OCI-LY3 (cell line): ENCODE measurements at regions not wholly inside any gene's neighbourhood (a gene's known extent, or its start where the extent isn't known, plus 50 kb on each side); places are given as distances from the start of the nearest gene placed in this dataset.

Experiments used
- H2AFZ ChIP-seq: fragments of 200-600, 300-600 bp; shearing (Covaris generic); 2 replicates; pipeline ENCODE4 v1.6.0; 2014; ENCODE audit warnings: antibody characterized with exemption, low read depth, low read length
- H3K27ac ChIP-seq: fragments of 200-600, 300-600 bp; sonication (generic); 2 replicates; pipeline ENCODE4 v1.5.1; 2014; ENCODE audit warnings: mild to moderate bottlenecking, low read length, moderate library complexity, mixed read lengths
- H3K27me3 ChIP-seq: fragments of 200-600, 300-600 bp; sonication (generic); 2 replicates; pipeline ENCODE4 v1.6.1; 2014; ENCODE audit warnings: low read depth, low read length, mixed read lengths
- H3K36me3 ChIP-seq: fragments of 200-600, 300-600 bp; sonication (generic); replicated peaks from 2 replicates; pipeline ENCODE3; 2014; ENCODE audit warnings: low read depth, low read length, mixed read lengths
- H3K4me1 ChIP-seq: fragments of 300-600, 200-600 bp; sonication (generic); 2 replicates; pipeline ENCODE4 v1.6.1; 2014; ENCODE audit warnings: low read length, mixed read lengths
- H3K4me2 ChIP-seq: fragments of 200-600, 300-600 bp; sonication (generic); 2 replicates; pipeline ENCODE4 v1.6.1; 2014; ENCODE audit warnings: low read length, mixed read lengths
- H3K4me3 ChIP-seq: fragments of 300-600, 200-600 bp; sonication (generic); 2 replicates; pipeline ENCODE4 v1.5.1; 2014; ENCODE audit warnings: antibody characterized with exemption, mild to moderate bottlenecking, low read length, moderate library complexity
- H3K79me2 ChIP-seq: fragments of 300-600, 200-600 bp; shearing (Covaris generic); 2 replicates; pipeline ENCODE4 v1.6.1; 2014; ENCODE audit warnings: mild to moderate bottlenecking, low read length, mixed read lengths
- H3K9ac ChIP-seq: fragments of 300-600, 200-600 bp; shearing (Covaris generic); 2 replicates; pipeline ENCODE4 v1.6.0; 2014; ENCODE audit warnings: mild to moderate bottlenecking, low read length, moderate library complexity
- H3K9me3 ChIP-seq: fragments of 200-600, 300-600 bp; shearing (Covaris generic); 2 replicates; pipeline ENCODE4 v1.6.1; 2014; ENCODE audit warnings: low read length, mixed read lengths; ENCODE audit not compliant: insufficient read depth
- H4K20me1 ChIP-seq: fragments of 200-600, 300-600 bp; sonication (generic); 2 replicates; pipeline ENCODE4 v1.6.1; 2016; ENCODE audit warnings: low read length, mixed read lengths; ENCODE audit not compliant: insufficient read depth
- CTCF ChIP-seq: fragments of 200-600, 300-600 bp; sonication (generic); IDR thresholded peaks from 2 replicates; pipeline ENCODE4 v1.5.1; 2014; ENCODE audit warnings: antibody characterized with exemption, low read length, low read depth
- EZH2phosphoT487 ChIP-seq: fragments of 200-600 bp; shearing (Covaris generic); IDR thresholded peaks from 2 replicates; pipeline ENCODE4 v1.6.1; 2018; ENCODE audit warnings: antibody characterized with exemption, mixed run types, low read depth

GRCh38 chr22:40120848-40121247, 56.9 kb upstream of the TNRC6B start:
- no peak overlapping the region for H3K4me3 ChIP-seq
- no peaks in the 10 kb centered on the region for H3K79me2 ChIP-seq
- H3K4me2 ChIP-seq: no peak overlapping the region
- H2AFZ ChIP-seq: no peak overlapping the region
- no peak overlapping the region for H3K9ac ChIP-seq
- no peak overlapping the region for H3K27ac ChIP-seq
- no peaks in the 10 kb centered on the region for H3K27me3 ChIP-seq
- H3K4me1 ChIP-seq: no peaks in the 10 kb centered on the region
- H3K36me3 ChIP-seq: no peaks in the 10 kb centered on the region
- TF ChIP-seq CTCF (no peak), EZH2phosphoT487 (no peak)
- peaks cover 7% of the 10 kb centered on the region; the same call in 1 of the 2 replicates for H4K20me1 ChIP-seq
- H3K9me3 ChIP-seq: no peaks in the 10 kb centered on the region

GRCh38 chr22:40121461-40121860, 56.3 kb upstream of the TNRC6B start:
- no peak for TF ChIP-seq EZH2phosphoT487
- TF ChIP-seq CTCF: no peak
- Histone ChIP-seq H3K4me1 (no peaks in the 10 kb centered on the region), H3K4me2 (no peak overlapping the region), H3K27me3 (no peaks in the 10 kb centered on the region), H3K79me2 (no peaks in the 10 kb centered on the region), H3K9ac (no peak overlapping the region), H3K27ac (no peak overlapping the region), H2AFZ (no peak overlapping the region), H3K4me3 (no peak overlapping the region), H4K20me1 (0 out of 2 replicates have a peak, but pooled peaks cover 3% of the 10 kb centered on the region), H3K9me3 (no peaks in the 10 kb centered on the region), H3K36me3 (no peaks in the 10 kb centered on the region)

- TF ChIP-seq EZH2phosphoT487 (no peak), CTCF (no peak)
- no peak overlapping the region for H2AFZ ChIP-seq
- H3K9ac ChIP-seq: no peak overlapping the region
- no peaks in the 10 kb centered on the region for H3K4me1 ChIP-seq
- no peaks in the 10 kb centered on the region for H3K9me3 ChIP-seq
- no peak overlapping the region for H3K4me2 ChIP-seq
- H3K36me3 ChIP-seq: no peaks in the 10 kb centered on the region
- H3K4me3 ChIP-seq: no peak overlapping the region
- H3K27ac ChIP-seq: no peak overlapping the region
- H3K27me3 ChIP-seq: no peaks in the 10 kb centered on the region
- H4K20me1 ChIP-seq: 0 out of 2 replicates have a peak, but pooled peaks cover 3% of the 10 kb centered on the region
- H3K79me2 ChIP-seq: no peaks in the 10 kb centered on the region
Observed at GRCh38 chr22:40122792-40123191, 54.9 kb upstream of the TNRC6B start.

- TF ChIP-seq CTCF: no peak
- TF ChIP-seq EZH2phosphoT487: no peak
- no peaks in the 10 kb centered on the region for H3K79me2 ChIP-seq
- no peaks in the 10 kb centered on the region for H3K27me3 ChIP-seq
- no peak overlapping the region for H3K9ac ChIP-seq
- H3K4me2 ChIP-seq: no peak overlapping the region
- H3K27ac ChIP-seq: no peak overlapping the region
- H3K4me1 ChIP-seq: no peaks in the 10 kb centered on the region
- no peak overlapping the region for H3K4me3 ChIP-seq
- no peaks in the 10 kb centered on the region for H3K9me3 ChIP-seq
- H3K36me3 ChIP-seq: no peaks in the 10 kb centered on the region
- 0 out of 2 replicates have a peak, but pooled peaks cover 3% of the 10 kb centered on the region for H4K20me1 ChIP-seq
- H2AFZ ChIP-seq: no peak overlapping the region
Observed at GRCh38 chr22:40123387-40123786, 54.3 kb upstream of the TNRC6B start.
